ENCODE measurements at regions not wholly inside any gene's neighbourhood (a gene's known extent, or its start where the extent isn't known, plus 50 kb on each side); places are given as distances from the start of the nearest gene placed in this dataset.

DNA sequence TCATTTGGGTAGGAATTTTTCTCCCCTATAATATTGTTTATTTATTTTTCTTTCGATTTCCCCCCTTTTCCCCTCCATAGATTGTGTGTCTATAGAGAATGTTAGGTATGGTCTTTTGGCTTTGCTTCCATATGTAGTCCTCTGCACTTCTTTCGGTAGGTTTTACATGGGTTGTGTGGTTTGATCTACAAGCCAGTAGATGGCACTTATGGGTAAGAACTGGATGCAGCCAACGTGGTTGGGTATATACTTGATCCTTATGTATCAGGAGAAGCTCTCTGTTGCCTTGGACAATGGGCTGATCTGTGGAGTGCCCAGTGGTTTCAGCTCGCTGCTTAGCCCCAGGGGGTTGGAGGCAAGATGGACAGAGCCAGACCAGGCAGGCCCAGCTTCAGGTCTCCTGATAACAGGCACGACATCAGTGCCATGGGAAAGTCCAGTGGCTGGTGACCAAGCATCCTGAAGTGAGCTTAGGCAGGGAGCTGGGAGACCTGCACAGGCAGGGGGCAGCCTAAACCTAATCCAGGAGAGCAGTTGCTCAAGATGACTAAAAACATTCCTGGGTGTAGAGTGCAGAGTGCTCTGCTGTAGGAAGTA is 488.3 kb downstream of the CCDC85A start:
- Histone ChIP-seq H3K4me1 (no peaks in the 10 kb centered on the region), H3K36me3 (no peaks in the 10 kb centered on the region), H3K27ac (no peak overlapping the region), H3K4me3 (no peak overlapping the region), H3K9me3 (no peaks in the 10 kb centered on the region), H3K27me3 (no peaks in the 10 kb centered on the region)
- intact Hi-C loops (cut with DNase I): no loop called here
- TF ChIP-seq, protein P1, sequence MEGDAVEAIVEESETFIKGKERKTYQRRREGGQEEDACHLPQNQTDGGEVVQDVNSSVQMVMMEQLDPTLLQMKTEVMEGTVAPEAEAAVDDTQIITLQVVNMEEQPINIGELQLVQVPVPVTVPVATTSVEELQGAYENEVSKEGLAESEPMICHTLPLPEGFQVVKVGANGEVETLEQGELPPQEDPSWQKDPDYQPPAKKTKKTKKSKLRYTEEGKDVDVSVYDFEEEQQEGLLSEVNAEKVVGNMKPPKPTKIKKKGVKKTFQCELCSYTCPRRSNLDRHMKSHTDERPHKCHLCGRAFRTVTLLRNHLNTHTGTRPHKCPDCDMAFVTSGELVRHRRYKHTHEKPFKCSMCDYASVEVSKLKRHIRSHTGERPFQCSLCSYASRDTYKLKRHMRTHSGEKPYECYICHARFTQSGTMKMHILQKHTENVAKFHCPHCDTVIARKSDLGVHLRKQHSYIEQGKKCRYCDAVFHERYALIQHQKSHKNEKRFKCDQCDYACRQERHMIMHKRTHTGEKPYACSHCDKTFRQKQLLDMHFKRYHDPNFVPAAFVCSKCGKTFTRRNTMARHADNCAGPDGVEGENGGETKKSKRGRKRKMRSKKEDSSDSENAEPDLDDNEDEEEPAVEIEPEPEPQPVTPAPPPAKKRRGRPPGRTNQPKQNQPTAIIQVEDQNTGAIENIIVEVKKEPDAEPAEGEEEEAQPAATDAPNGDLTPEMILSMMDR (IDR thresholded peaks at IDR 0.05): peak in 3 of 4 donors; percentile 19 to 45 (median 33)
- no peak for TF ChIP-seq POLR2A (IDR thresholded peaks at IDR 0.05)
- ATAC-seq (peak; percentile 59 to 82 (median 66)), DNase-seq (no peak)
- 47% methylated on average over 5 of the region's 5 CpGs for WGBS (ENCODE audit: insufficient coverage, low coverage, low lambda C conversion rate, missing lambda C conversion rate)

DNA sequence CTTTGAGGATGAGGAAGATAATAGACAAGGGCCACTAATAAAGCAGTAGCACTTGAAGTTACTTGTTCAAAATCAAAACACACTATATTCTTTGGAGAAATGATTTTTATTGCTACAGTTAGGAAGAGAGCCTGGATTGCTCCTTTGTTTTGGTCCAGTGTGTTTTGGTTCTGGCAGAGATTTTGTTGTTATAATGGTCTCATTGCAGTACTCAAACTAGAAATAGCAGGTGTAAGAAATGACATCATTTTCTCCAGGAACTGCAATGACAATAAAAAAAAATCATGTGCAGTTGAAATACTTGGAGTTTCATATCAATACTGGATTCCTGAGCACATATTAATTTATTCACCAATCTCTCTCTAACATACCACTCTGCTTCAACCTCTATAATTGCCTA is 490.3 kb downstream of the CCDC85A start:
- no peak overlapping the region for H3K4me3 ChIP-seq
- TF ChIP-seq POLR2A (IDR thresholded peaks at IDR 0.05): no peak
- TF ChIP-seq, protein P1 (IDR thresholded peaks at IDR 0.05): no peak
- ATAC-seq (no peak), DNase-seq (no peak)
- H3K27ac ChIP-seq: no peak overlapping the region
- H3K36me3 ChIP-seq: no peaks in the 10 kb centered on the region
- intact Hi-C loops (cut with DNase I): no loop called here
- no peaks in the 10 kb centered on the region for H3K9me3 ChIP-seq
- H3K4me1 ChIP-seq: no peaks in the 10 kb centered on the region
- H3K27me3 ChIP-seq: no peaks in the 10 kb centered on the region

DNA sequence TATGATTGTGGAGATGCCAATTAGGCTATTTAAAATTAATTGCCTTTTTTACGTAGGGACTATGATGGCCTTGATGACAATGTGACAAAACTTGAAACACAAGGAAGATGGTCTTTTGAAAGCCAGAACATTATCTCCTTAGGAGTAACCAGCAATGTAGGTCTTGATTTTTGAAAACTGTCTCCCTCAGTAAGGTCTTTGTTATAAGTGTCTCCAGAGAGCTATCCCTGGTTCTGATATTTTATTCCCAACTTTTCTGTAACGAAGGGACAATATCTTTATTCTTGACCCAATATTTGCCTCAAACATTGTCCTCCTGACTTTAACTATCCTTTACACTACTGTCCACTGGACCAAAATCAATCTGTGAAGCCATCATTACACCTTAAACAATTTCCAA is 493.2 kb downstream of the CCDC85A start:
- ATAC-seq (no peak), DNase-seq (no peak)
- intact Hi-C loops (cut with DNase I): no loop called here
- 56% methylated on average over 2 of the region's 2 CpGs for WGBS (ENCODE audit: insufficient coverage, low coverage, low lambda C conversion rate, missing lambda C conversion rate)
- TF ChIP-seq, protein P1 (IDR thresholded peaks at IDR 0.05): no peak
- H3K27me3 ChIP-seq: no peaks in the 10 kb centered on the region
- no peaks in the 10 kb centered on the region for H3K36me3 ChIP-seq
- no peaks in the 10 kb centered on the region for H3K9me3 ChIP-seq
- H3K4me1 ChIP-seq: no peaks in the 10 kb centered on the region
- no peak overlapping the region for H3K27ac ChIP-seq
- no peak overlapping the region for H3K4me3 ChIP-seq

DNA sequence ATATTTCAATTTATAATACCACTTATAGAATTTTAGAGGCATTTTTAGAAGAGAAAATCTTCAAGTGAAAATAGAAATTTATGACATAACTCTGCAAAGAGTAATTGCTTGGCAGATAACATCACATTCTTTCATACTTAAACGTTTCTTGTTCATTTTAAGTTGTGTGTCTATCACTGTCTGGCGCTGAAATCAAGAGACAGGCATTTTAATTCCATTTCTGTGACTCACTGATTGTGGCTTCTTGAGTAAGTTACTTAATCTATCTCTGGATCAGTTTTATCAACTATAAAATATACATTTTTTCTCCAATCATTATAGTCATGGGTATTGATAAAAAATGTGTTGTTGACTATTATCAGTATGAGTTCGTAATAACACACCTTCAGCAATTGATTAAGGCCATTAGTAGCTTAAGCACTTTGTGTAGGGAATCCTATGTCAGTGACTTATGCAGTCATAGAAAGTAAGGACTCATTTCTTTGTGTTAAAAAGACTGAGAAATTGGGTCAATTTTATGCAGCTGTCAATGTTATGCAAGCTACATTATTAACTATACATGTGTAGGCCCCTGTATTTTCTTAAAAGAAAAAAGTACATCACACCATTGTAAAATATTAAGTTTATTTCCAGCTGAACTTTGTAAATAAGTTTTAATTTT is 497.3 kb downstream of the CCDC85A start:
- no peak overlapping the region for H3K27ac ChIP-seq
- H3K27me3 ChIP-seq: no peaks in the 10 kb centered on the region
- H3K4me3 ChIP-seq: no peak overlapping the region
- H3K4me1 ChIP-seq: no peaks in the 10 kb centered on the region
- H3K9me3 ChIP-seq: no peaks in the 10 kb centered on the region
- TF ChIP-seq, protein P1 (IDR thresholded peaks at IDR 0.05): no peak
- TF ChIP-seq POLR2A (IDR thresholded peaks at IDR 0.05): no peak
- DNase-seq (no peak), ATAC-seq (no peak)
- 41% methylated on average over 3 of the region's 3 CpGs for WGBS (ENCODE audit: insufficient coverage, low coverage, low lambda C conversion rate, missing lambda C conversion rate)
- intact Hi-C loops (cut with DNase I): no loop called here
- no peaks in the 10 kb centered on the region for H3K36me3 ChIP-seq
